Astrocyte of the cerebellum (primary cell): ENCODE measurements at regions not wholly inside any gene's neighbourhood (a gene's known extent, or its start where the extent isn't known, plus 50 kb on each side); places are given as distances from the start of the nearest gene placed in this dataset.

Experiments used
- DNase-seq: peaks from one replicate; pipeline ENCODE4 v3.0.0-alpha.2; 2011; ENCODE audit warnings: low read depth
- H3K4me3 ChIP-seq: 2 replicates; pipeline ENCODE4 v1.5.1; 2011; ENCODE audit warnings: mild to moderate bottlenecking, low read depth, low read length, moderate library complexity
- CTCF ChIP-seq: IDR thresholded peaks from 2 replicates; pipeline ENCODE4 v1.5.1; 2012; ENCODE audit warnings: low read length, low read depth, moderate library complexity, mild to moderate bottlenecking; ENCODE audit errors: missing control alignments
- in situ Hi-C: cut with HindIII; loops from 2 replicates; pipeline ENCODE4 v1.10.0; 2017; ENCODE audit warnings: low sequenced_read_pairs

- DNase-seq: no peak
- in situ Hi-C loops: no loop called here
- no peak for TF ChIP-seq CTCF
- no peak overlapping the region for H3K4me3 ChIP-seq
Observed at GRCh38 chr2:16405551-16405950, 260.1 kb downstream of the CYRIA start.

DNA sequence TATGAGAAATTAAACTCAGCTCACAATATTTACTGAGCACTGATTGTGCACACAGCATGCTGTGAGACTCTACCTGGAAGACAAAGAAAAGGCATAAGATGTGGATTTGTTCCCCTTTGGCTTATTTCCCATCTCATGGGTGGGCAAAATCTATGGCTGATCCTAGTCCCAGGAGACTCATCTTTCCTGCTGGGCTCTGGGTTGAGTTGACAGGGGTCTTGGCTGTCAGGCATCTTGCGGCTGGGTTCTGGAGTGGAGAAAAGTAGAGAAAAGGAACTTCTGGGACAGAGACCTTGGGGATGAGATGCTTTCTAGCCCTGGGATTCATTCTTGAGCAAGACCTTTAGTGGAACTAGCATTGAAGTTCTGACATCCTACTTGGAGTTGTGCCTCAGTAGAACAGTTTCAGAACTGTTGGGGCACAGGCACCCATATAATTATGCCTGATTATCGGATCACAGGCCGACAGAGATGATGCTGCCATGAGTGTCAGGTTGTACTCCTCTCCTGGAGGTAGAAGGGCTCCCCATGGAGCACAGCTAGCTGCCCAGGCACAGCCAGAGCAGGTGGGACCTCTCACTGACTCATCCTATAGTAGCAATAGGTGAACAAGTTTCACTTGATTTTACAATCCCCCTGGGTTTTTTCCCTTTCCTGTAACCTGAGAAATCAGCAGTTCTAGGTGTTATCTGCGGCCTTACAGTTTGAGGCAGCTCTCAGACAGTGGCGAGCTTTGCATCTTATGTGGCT lies 260.9 kb downstream of the CYRIA start:
- no peak for DNase-seq
- no peak overlapping the region for H3K4me3 ChIP-seq
- no peak for TF ChIP-seq CTCF
- in situ Hi-C loops: no loop called here

- TF ChIP-seq CTCF: no peak
- in situ Hi-C loops: no loop called here
- H3K4me3 ChIP-seq: no peak overlapping the region
- no peak for DNase-seq
Observed at GRCh38 chr2:16404146-16404545, 261.5 kb downstream of the CYRIA start.

DNA sequence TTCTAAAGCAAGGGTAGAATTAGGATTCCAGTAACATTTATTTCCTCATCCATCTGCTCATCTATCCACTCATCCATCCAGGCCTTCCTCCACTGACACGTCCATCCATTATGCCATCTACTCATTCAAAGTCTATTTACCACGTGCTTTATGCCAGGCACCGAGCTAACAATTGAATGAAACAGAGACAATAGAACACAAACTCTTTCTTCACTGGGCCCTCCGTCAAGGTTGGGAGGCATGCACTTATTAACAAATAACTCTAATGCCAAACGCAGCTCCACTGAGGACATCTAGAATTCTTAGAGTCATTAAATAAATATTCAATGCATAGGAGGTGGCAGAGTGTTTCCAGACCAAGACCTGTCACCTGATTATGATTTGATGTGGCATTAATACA lies 262.7 kb downstream of the CYRIA start:
- in situ Hi-C loops: no loop called here
- DNase-seq: no peak
- H3K4me3 ChIP-seq: no peak overlapping the region
- TF ChIP-seq CTCF: no peak

DNA sequence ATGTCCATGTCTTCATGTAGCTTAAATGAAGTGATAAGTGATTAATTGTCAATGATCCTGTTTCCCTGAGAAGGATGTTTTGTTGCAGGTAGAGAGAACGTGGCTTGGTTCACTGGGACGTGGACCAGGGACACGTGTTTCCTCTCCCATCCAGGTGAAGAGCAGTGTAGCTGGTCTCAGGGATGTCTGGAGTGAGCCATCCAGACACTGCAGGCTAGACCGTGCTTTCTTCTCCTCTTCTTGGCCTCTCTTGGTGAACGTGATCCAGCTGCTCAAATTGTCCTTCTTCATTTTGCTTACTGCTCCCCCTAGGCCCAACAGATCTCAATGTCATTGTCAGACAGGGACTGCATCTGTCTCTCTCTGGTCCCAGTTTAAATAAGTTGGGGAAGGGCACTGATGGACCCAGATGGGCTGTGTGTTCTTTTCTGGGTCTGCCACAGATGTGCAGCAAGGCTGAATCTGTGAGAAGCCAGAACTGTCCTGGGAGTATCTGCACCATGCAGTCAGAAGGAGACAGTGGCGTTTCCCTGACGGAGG lies 263.8 kb downstream of the CYRIA start:
- no peak overlapping the region for H3K4me3 ChIP-seq
- DNase-seq: no peak
- in situ Hi-C loops: no loop called here
- no peak for TF ChIP-seq CTCF

DNA sequence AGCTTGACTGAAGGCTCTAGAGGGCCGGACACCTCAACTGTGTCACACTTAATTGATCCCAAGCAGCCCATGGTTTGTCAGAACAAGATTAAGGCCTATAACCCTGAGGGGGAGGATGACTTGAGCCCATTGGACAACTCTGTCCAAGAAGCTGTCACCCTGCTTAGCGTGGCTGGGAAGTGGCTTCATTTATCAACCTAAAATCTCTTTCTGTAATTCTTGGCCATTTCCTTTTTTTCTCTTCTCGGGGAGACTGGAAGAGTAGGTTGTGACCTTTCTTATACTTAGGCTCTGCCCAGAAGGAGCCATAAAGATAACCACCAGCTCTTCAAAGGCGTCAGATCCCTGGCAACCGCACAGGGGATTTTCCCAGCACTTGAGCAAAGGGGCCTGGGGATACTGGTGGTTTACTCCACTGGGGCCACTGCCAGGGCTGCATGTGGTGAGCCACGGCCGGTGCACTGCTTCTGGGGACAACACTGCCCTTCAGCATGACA lies 265.5 kb downstream of the CYRIA start:
- no peak for TF ChIP-seq CTCF
- no peak overlapping the region for H3K4me3 ChIP-seq
- in situ Hi-C loops: no loop called here

More for the DNA sequence above, 265.5 kb downstream of the CYRIA start:
- no peak for DNase-seq
